COLO668 (cell line): ENCODE measurements at regions not wholly inside any gene's neighbourhood (a gene's known extent, or its start where the extent isn't known, plus 50 kb on each side); places are given as distances from the start of the nearest gene placed in this dataset.

Experiments
- DNase-seq: peaks from one replicate; lab custom pipeline; 2025; ENCODE audit not compliant: unreplicated experiment; lab: John Stamatoyannopoulos, UW

DNA sequence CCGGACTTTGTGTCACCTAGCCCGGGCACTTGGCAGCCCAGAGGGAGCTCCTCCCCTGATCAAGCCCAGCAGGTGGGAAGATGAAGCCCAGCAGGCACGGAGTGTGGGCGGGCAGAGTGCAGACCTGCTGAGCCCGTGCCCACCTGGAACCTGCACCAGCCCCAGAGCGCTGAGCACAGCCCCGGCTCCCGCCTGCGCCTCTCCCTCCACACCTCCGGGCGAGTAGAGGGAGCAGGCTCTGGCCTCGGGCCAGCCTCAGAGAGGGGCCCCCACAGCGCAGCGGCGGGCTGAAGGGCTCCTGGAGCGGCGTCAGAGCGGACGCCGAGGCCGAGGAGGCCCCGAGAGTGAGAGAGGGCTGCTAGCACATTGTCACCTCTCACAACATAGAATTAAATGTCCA lies 257.7 kb downstream of the VGLL3 start:
- DNase-seq, result no peak

DNA sequence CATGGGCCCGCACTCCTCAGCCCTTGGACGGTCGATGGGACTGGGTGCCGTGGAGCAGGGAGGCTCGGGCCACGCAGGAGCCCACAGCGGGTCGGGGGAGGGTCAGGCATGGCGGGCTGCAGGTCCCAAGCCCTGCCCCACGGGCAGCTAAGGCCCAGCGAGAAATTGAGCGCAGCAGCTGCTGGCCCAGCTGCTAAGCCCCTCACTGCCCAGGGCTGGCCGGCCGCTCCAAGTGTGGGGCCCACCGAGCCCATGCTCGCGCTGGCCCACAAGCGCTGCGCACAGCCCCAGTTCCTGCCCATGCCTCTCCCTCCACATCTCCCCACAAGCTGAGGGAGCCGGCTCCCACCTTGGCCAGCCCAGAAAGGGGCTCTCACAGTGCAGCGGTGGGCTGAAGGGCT lies 259.4 kb downstream of the VGLL3 start:
- no peak for DNase-seq

DNA sequence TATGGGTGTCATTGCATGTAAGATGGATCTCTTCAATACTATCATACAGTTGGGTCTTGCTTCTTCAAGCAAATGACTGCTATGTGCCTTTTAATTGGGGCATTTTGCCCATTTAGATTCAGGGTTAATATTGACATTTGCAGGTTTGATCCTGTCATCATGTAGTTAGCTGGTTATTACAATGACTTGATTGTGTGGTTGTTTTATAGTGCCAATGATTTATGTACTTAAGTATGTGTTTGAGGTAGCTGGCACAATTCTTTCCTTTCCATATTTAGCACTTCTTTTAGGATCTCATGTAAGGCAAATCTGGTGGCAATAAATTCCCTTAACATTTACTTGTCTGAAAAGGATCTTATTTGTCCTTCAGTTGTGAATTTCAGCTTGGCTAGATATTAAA lies 267.5 kb downstream of the VGLL3 start:
- DNase-seq, result no peak

DNA sequence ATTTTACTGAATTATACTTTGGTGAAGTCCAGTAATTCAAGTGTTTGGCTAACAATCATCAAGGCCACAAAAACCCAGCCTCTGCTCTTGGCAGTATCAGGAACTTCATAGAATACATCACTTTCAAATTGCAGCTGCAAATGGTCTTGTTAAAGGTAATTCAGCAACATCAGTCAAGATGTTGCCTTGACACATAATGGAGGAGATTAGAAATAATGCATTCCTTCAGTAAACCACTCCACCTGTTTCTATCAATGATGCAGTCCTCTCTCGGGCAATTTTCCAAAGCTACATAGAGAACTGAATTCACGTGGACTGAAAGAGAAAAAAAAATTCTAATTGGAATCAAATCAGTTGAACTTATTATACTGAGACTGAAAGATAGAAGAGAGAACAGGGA lies 279.3 kb downstream of the VGLL3 start:
- DNase-seq, result no peak

DNA sequence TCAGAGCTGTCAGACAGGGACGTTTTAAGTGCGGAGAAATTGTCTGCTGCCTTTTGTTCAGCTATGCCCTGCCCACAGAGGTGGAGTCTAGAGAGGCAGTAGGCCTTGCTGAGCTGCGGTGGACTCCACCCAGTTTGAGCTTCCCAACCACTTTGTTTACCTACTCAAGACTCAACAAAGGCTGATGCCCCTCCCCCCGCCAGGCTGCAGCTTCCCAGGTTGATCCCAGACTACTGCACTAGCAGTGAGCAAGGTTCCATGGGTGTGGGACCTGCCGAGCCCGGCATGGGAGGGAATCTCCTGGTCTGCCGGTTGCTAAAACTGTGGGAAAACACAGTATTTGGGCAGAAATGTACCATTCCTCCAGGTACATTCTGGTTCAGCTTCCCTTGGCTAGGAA lies 282.1 kb downstream of the VGLL3 start:
- peak; percentile 5 for DNase-seq

DNA sequence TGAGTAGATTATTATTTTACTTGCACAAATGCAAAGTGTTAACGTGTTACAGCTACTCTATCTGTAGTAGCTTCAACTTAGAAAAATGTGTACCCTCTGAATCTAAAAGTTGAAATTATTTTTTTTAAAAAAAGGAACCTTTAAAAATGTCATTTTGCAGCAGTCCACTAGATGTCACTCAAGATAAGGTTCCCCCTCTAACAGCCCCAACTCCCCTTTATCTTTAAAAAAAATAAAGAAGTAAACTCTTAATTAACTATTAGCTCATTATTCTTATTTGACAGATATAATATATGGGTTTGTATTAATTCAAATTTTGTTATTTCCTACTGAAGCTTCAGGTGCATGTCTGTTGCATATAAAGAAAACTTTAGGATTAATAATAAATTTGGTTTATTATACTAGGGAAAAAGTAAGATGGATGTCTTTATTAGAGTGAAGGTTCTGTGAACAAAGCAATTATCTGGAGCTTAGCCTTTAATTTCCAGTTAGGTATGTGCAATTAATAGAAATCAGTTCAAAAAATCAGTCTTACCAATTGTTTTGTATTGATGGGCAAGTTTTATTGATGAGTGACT lies 288.5 kb downstream of the VGLL3 start:
- DNase-seq, result no peak

DNA sequence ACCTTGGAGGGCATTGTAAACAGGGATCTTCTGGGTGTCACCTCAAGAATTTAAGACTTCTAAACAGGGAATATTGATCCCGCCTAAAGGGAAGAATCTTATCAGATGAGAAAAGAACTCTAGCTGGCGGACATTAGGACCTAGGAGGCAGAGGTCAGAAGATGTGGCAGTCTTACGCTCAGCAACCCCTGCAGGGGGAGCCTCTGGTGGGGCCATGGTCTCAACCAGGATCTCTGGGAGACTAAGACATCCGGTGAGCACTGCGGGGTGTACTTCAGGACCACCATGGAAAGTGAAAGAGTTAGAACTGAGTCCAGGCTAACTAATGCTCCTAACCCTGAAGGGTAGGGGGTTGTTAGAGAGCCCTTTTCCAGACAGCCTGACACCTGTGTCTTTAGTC lies 295.2 kb downstream of the VGLL3 start:
- DNase-seq, result no peak

DNA sequence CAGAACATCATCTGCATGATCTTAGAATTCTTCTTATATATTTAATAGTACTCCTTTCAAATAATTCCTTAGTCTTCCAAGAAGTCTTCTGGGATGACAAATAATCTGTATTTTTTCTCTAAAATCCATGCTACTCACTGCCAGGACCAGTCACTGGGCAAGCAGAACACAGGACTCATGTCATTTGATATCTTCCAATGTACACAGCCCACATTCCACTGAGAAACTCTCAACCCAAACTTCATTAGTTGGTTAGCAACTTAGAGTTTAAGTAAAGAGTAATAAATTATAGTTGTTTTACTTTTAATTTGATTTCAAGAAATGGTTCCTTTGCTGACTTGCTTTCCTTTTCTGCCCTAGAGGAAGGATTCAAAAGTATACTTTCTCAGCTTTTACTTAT lies 317.0 kb downstream of the VGLL3 start:
- no peak for DNase-seq

DNA sequence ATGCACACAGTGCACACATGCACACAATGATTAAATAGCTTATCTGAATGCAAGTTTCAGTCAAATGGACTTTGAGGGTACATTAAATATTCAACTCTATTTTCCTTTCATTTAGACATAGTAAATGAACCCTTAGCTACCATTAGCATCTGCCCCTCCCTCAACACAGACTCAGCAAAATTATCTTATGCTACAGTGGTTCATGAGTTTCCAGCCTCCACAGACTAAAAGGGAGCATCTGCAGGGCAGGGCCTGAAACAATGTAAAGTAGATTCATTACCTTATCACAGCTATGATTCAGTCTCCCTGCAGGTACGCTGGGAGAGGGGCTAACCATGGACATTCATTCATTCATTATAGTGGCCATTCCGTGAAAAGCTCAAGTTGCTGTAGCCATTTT lies 329.1 kb downstream of the VGLL3 start:
- no peak for DNase-seq

DNA sequence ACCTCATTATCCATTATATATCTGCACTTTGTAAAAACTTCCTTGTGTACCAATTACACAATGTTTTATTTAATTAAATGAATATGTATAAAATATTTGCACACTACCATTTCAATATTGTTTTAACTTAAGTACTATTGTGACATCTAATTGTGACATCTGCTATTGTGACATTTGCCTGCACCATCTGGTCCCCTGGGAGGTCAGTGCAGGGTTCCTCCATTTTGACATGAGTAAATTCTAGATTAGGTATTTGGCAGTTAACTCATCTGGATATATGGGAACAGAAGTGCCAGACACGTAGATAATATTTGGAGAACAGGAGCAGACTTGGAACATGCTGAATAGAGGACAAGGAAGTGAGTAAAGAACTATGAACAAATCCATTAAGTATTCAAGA lies 332.1 kb downstream of the VGLL3 start:
- no peak for DNase-seq

DNA sequence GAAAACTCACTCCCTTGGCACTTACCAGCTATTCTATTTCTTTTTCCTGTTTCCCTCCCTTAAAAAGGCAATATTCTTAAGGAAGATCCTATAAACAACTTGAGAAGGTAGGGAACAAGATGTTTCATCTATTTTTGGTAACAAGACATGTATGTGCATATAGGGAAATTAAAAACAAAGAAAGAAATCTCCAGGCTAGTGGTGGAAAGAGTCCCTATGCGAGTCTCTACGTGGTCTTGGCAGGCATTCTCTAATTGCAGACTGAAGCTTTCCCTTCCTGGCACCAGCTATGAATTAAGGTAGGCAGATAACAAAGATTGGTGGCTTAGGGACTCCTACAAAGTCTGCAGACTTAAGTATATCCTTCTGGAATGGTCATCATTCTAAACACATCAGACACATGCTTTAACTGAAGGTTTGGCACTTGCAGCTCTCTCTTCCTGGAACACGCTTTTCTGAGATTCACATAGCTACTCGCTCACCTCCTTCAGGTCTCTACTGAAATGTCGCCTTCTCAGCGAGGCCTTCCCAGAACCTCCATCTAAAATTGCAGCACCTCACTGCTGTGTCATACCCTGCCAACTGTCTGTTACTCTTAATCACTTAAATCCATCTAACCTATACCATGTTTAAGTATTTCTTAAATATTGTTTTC lies 336.0 kb downstream of the VGLL3 start:
- no peak for DNase-seq

DNA sequence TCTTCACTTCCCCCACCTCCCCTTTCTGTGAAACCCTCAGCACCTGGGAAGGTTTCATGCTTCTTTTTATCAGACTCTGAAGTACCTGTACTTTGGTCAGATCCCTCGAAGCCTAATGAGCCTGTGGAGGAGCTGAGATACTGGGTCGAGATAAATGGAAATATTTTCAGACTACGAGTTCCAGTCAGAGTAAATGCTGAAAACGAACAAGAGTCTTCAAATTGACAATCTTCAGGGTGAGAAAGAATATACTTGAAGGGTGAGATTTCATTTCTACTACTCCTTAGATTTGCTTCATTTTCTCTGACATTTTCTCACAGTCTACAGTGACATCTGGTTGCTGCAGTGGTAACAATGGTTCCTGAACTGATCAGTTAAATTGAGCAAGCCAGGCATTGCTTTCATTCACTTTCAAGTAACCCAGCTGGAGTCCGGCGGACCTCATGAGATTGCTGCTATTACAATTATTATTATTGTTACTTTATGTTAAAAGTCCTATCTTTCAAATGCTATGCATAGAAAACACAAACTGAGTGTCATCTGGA lies 337.2 kb downstream of the VGLL3 start:
- no peak for DNase-seq

DNA sequence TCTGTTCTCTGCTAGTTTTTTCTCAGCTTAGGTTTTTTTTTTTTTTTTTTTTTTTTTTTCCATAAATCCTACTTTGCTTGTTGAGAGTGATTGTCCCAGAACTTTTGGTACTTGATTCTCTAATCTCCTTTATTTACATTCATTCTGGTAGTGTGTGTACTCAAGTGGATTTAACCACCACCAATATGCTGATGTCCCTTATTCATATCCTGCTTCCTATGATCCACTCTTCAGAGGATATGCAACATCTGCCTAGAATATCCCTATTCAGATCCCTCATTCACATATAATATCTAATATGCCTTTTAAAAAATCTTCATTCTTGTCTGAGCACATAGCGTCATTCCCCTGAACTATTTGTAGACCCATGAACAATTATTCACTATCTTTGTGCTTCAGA lies 342.9 kb downstream of the VGLL3 start:
- no peak for DNase-seq

DNA sequence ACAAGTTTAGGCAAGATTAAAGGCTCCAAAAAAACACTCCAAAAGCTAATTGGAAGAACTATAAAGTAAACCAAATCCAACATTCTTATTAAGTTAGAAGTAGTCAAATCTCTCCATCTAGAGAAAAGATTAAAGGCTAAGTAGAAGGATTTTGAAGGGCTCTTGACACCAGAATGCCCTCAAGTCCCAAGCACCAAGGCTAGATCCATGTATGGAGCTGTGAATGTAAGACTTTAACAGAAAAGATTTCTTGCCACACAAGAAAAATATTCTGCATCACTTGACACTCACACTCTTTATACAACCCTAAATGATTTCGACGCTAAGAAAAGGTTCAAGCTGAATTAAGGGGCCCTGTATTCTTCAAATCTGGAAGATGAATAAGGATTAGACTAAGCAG lies 345.2 kb downstream of the VGLL3 start:
- DNase-seq, result no peak

DNA sequence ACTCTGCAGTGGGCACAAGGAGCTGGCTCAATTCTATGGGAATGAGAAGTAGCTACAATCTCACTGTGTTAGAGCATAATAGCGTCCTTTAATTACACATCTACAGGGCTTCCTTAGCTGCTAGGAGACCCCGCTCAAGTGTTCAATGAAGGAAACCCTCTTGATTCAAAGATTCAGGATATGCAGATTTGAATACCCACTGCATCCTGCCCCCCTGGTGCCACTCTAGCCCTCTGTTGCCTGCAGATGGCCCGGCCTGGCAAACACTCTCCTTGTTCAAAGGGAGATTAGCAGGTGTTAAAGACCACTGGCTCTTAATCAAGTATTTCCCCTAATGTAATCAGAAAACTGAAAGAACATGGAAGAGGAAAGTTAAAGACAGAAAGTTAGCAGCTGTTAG lies 356.6 kb downstream of the VGLL3 start:
- no peak for DNase-seq

DNA sequence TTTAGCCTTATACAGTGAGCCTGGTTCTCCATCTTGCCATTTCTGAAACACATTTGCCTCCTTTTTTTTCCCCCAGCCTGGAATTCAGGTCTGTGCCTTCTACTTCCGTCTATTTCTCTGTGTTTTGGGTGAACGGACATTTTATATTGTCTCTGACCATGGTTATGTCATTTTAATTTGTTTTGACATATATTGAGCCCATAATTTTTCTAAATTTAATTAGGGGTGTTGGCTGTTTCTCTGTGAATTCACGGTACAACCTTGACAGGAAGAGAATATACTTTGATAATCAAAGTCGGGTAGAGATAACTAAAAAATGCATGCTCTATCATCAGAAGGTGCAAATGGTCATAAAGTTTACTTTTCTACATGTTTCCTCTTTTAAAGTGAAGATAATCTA lies 361.4 kb downstream of the VGLL3 start:
- no peak for DNase-seq

DNA sequence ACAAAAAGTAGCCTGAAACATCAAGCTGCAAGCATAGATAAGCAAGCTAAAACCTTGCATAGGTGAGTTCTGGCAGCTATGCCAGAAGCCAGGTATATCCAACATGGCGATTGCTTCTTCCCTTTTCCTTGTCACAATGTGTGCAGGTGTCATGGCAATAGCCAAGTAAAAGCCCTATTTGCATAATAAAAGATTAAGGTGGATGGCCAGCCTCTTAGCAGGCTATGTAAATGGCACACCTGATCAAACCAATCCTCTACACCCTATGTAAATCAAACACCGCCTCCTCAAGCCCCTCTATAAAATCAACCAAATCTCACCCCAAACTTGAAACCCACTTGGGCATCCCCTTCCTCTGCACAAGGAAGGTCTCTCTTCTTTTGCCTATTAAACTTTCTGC lies 366.8 kb downstream of the VGLL3 start:
- no peak for DNase-seq

DNA sequence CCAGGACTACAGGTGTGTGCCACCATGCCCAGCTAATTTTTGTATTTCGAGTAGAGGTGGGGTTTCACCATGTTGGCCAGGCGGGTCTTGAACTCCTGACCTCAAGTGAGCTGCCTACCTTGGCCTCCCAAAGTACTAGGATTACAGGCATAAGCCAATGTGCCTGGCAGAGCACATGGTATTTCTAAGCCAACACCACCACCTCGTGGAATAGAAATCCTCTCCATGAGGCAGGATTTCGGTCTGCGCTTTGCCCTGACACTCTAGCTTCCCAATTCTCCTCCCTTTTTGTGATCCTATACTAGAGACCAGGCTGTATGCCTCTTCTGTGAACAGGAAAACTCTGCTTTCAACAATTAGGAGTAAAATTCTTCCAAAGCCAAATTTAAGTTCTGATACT lies 372.2 kb downstream of the VGLL3 start:
- no peak for DNase-seq

DNA sequence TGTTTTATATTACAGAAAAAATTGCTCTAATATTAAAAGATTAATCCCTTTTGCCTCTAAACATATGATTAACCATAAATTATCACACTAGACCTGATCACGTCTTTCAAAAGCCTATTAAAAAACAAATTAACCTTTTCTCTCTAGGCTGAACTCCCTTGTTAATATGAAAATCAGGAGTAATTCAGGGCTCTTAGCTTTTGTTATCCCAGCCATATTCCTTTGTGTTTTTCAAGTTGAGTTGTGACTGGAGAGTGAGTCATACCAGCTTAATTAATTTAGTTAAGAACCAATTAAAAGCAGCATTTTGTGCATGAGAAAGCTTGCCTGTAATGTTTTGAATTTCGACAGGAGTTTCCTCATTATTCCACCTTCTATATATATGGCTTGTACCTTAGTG lies 385.8 kb downstream of the VGLL3 start:
- no peak for DNase-seq

DNA sequence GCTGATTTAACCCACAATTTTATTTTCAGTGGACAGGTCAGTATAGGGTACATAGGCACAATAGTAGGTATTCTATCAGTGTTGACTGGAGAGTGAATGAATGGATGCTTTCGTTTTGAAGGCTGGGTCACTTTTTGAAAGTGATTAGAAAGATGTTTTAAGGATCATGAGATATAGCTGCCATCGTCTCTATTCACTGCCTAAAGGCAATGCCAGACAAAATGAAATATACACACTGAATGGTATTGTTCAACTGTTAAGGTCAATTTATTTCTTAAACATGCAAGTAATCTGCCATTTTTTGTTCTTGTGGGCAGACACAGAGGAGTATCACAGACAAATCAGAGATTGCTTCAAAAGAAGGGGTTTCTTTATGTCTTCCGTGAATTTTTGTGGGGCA lies 395.3 kb downstream of the VGLL3 start:
- DNase-seq, result no peak

DNA sequence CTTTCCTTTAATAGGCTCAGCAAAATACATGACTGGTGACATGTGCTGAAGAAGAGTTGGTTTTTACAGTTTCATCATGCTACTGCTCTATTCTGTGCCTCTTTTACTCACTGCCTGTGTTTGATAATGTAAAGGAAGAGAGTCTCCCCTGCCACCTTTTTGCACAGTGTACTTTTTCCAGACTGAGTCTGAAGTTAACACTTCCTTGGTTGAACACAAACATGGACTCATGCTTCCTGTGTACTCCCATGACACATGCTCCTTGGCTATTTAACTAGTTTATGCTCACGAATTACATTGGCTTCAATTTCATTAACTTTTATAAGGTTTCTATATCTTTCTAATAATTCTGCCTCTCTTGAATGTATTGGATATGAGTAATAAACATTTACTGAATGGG lies 396.1 kb downstream of the VGLL3 start:
- no peak for DNase-seq

DNA sequence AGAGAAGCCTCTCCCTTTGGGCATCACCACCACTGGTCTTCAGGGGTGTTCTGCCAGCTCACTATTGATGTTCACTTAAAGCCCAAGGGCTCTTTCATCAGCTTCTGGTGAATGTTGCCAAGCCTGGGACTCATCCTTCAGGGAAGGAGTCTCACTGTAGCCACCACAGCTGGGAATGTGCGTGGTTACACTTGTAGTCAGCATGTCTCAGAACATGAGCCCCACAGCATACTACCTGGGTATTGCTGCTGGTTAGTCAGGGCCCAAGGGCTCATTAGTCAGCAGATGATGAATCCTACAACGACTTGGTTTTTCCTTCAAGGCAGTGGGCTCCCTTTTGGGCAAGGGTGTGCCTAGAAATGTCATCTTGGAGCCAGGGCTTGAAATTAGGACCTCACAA lies 412.9 kb downstream of the VGLL3 start:
- no peak for DNase-seq

DNA sequence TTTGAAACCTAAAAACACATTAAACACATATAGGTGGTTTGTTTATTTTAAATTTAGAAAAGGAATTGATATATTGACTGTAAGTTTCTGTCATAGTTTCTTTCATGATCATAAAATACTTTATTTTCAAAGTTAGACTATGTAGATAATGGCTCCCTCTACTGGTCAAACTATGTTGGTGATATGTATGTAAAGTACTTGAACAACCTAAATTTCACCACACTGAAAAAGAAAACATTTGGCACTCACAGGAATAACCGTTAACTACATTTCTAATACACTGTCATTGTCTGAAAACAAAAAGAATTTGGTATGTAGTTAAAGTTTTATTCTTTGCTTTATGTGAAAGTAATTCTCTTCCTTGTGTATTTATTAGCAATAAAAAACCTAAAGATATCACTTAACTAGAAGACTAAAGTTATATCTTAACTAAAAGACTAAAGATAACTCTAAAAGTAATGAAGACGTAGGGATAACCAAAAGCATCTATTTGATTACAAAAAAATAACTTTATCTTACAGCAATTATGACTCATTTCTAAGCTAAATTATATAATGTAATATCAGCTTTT lies 427.5 kb downstream of the VGLL3 start:
- DNase-seq, result no peak
